Activated CD8-positive, alpha-beta memory T cell treated with anti-CD3 and anti-CD28 coated beads, Interleukin-2, amount 50 U/mL, for 1 hour (primary cell): ENCODE measurements at regions not wholly inside any gene's neighbourhood (a gene's known extent, or its start where the extent isn't known, plus 50 kb on each side); places are given as distances from the start of the nearest gene placed in this dataset.
"Not testable (repeated sequence)": the region's sequence is repeated elsewhere in the genome, so short reads cannot be mapped to it uniquely, and the experiment has no call there.

Experiments
- DNase-seq: peaks from one replicate; pipeline ENCODE4 v3.0.0-alpha.2; 2020; ENCODE audit errors: extremely low read depth

DNA sequence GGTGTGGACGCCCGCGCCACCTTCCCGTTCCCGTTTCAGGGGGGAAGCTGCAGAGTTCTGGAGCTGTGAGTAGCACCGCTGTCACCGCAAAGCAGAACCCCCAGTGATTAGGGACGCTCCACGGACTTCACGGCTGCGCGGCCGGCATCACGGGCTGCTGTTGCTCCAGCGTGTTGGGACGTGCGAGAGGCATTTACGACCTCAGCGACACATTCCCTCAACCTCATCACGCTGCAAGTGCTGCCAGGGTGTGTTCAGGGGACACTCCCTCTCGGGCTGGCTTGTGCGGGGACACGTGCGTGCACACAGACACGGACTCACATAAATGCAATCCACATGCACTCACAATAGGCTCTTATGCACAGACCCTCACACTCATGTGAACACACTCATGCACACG is 187.9 kb downstream of the NPIPB11 start:
- DNase-seq, result not testable (repeated sequence)

DNA sequence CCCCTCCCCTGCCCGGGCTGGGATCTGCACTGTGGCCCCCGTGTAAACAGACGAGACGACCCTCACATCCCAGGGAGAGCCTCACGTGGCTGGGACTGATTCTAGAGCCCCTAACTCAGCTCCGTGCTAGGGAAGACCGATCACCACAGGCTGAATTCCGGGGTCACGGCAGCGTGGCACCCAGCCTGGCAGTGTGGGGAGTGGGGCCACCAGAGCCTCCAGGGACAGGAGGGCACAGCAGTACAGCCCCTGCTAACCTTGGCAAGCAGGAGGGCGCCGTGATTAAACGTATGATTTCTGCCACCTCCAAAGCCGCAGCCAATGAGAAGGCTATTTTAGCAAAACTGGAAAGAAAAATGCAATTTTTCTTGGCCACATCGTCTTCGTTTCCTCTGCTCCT is 188.3 kb downstream of the NPIPB11 start:
- DNase-seq, result not testable (repeated sequence)

DNA sequence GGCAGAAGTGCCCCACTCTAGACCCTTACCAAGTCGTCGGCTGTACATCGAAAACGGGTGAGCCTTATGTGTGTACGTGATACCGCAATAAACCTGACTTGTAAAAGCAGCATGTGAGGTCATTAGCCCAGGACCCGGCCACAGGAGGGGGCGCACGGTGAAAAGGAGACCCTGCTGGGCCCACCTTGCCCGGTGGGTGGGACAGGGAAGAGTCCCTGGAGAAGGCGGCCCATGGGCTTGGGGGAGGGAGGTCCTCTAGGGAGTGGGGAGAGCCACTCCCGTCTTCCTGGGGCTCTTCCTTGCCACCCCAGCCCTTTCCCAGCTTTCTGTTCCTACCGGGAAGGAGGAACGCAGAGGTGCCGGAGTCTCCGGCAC is 188.8 kb downstream of the NPIPB11 start:
- DNase-seq, result not testable (repeated sequence)

DNA sequence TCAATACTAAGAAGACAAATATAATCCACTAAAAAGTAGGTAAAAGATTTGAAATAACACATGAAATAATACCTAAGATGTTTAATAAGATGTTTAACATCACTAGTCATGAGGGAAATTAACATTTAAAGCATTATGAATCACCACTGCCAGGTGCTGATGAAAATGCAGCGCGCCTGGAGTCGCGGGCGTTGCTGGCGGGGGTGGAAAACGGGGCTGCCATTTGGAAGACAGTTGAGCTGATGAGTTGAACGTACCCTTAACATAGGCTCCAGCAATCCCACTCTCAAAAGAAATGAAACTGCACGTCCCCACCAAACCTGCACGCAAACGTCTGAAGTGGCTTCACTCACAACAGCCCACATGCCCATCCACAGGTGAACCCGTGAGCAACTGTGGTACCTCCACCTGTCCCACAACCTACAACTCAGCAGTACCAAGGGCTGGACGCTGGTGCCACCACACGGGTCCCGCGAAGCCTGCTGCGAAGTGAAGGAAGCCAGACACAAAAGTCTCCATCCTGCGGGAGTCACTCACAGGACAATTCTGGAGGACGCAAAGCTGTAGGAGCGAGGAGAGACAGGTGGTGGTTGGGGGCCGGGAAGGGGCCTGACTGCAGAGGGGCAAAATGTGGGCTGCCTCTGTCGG is 189.3 kb downstream of the NPIPB11 start:
- DNase-seq, result not testable (repeated sequence)

DNA sequence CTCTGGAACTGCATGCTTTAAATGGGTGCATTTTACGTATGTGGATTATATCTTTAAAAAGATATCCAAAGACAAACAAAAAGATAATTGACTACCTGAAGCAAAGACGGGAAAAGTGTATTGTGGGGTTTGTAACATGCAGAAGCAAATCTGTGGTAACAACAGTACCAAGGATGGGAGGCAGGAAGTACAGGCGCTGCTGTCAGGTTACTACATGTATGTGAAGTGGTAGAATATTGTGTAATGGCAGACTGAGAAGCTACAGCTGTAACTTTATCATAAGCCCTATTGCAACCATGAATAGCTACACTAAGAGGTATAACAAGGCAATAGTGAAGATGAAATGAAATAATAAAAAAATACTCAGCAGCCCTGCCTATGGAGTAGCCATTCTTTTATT is 192.7 kb downstream of the NPIPB11 start:
- not testable (repeated sequence) for DNase-seq

DNA sequence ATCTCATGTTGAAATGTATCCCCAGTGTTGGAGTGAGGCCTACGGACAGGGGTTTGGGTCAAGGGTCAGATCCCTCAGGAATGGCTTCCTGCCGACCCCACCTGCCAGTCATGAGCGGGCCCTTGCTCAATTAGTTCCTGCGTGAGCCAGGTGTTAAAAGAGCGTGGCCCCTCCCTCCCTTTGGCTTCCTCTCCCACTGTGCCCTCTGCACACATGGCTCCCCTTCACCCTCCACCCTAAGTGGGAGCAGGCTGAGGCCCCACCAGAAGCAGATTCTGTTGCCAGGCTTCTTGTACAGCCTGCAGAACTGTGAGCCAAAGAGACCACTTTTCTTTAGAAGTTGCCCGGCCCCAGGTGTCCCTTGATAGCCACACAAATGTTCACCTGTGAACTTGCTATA is 193.3 kb downstream of the NPIPB11 start:
- DNase-seq, result not testable (repeated sequence)

DNA sequence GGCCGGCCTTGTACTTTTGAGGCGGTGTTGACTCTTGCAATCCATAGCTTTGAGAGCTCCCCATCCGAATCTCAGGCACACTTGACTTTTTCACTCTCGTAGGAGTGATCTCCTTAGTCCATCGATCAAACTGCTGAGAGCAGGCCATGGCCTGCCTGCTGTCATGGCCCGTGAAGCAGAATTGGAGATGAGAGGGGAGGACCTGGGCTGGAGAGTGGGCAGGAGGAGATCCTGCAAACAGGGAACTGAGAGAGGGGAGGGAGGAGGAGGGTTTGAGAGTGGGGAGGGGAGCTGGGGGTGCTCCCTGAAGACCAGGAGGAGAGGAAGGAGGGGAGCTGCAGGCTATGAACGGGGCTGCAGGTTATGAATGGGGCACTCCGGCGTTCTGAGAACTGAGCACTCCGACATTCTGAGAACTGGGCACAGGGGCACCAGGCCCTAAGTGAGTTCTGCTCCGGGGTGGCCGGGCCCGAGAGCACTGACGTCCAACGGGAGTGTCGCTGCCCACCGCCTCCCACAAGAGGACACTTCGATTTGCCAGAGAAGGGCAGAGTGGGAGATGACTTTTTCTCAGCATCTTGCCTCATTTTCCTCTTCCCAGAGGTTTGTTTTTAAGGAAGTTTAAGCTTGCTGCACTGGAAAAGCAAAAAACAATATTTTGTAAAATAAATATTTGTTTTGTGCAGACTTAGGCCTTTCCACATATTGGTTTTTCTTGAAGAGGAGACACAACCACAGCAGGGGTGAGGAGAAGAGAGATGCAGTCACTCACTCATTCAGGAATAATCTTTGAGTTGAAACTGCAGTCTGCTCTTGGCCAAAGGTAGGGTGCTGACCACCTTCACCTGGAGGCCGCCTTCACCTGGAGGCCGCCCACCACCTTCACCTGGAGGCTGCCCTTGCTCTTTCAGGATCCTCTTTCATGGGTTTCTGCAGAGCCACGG is 194.2 kb downstream of the NPIPB11 start:
- not testable (repeated sequence) for DNase-seq

DNA sequence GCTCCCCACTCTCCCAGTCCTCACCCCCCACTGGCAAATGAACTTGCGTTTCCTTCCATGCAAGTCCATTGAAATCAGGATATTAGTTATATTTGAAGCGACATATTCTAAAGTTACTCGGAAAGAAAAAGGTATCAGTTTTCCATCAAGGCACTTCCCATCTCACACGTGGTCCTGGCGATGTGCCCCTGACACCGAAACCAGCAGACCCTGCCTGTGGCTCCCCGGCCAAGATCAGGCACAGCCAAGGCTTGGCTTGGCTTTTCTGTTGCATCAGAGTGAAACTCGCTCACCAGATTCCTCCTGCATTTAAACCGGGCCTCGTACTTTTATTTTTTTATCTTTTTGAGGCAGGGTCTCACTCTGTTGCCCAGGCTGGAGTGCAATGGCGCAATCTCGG is 195.1 kb downstream of the NPIPB11 start:
- not testable (repeated sequence) for DNase-seq

DNA sequence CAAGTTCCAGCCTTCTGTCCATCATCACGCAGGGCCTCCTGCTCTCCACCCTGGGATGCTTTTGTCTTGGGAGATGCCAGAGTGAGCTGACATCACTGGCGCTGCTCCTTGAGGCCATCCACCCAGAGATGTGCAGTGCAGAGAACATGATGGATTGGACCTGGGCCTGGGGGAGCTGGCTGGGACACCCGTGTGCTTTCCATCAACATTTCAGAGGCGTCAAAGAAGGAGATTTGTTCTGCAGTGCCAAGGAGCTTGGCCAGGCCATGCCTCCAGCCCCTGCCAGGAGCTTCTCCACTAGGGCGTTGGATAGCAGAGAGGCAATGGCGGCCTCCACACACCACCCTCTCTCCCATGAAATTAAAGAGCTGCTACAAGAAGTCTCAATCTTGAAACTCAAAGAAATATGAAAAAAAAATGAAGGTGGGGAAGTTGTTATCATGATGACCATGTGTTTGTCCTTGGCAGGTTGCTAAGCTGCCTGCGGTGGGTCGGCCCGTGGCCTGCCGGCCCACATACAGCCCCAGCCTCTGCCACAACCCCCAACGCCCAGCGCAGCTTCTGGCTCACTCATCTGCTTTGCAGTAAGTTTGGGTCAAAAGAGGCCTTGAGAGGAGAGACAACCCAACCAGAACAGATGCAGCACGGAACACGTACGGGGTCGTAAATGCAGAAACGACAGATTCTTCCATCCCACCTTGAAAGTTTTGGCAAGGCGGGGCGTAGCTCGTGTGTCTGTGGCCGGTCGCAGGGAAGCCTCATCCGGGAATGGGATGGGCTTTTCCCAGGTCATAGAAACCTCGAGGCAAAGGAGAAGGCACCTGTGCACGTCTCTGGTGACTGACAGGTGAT is 196.0 kb downstream of the NPIPB11 start:
- DNase-seq, result not testable (repeated sequence)

DNA sequence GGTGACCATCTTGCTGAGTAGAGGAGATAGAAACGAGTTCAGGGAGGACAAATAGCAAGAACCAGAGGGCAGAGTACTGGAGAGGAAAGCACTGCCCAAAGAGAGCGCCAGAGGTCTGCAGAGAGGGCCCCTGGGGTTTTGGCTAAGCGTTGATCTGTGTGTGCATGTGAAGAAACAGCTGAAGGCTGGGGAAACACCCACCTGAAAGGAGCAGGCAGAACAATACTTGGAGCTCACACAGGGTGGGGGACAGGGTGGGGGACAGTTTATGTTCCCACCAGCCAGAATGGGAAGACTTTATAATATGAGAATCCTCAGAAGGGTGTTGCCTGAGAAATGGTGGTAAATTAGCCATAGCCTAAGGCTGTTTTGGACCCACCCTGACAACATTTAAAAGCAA is 200.4 kb downstream of the NPIPB11 start:
- not testable (repeated sequence) for DNase-seq

DNA sequence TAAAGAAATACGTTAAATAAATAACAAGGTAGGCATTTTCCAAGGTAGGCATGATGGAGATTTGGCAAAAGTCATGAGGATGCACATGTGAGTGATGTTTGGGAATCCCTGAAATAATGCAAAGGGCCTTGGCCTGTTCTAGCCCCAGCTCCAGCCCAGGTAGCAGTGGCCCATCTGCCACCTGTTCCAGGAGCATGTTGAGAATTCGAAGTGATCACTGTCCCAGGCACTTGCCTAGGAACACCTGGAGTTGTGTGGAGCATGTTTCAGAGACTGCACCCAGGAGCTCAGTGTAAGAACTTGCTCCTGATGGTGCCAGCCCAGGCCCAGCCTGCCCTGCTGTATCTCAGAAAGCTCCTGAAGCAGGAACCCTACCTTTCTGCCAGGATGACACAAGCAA is 201.4 kb downstream of the NPIPB11 start:
- not testable (repeated sequence) for DNase-seq

DNA sequence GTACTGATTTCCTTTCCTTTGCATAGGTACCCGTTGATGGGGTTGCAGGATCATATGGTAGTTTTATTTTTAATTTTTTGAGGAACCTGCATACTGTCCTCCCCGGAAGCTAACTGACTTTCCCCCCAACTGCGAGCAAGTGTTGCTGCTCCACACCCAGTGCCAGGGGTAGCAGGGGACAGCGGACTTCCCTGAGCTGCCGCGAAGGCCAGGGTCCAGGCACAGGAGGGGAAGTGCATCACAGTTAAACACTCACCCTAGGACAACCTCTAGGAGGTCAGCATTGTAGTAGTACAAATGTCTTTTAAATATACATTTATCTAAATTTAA is 201.7 kb downstream of the NPIPB11 start:
- DNase-seq, result no peak

DNA sequence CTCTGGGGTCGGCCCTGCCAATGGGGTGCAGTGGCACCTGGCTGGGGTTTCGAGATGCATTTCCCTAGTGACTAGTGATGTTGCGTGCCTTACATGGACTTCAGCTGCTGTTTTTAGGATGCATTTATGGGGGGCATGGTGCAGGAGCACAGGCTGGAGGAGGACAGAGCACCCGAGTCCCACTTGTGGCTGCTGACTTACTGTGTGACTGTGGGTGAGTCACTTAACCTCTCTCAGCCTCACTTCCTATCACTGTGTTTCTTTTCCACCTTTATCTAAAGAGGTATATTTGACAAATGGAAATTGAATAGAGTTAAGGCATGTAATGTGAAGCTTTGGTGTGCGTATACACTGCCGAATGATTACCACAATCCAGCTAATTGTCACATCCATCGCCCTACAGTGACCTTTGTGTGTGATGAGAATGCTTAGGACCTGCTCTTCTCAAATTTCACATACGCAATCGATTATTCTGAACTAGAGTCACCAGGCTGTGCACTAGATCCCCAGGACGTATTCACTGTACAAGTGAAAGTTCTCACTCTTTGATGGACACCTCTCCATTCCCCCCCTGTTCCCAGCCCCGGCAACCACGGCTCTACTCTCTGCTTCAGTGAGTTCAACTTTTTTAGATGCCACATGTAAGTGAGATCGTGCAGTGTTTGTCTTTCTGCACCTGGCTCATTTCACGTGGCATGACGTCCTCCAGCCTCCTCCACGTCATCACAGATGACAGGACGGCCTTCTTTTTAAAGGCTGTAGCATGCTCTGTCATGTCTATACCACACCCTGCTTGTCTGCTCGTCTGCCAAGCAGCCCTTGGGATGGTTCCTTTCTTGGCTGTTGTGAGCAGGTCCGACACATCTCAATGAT is 202.3 kb downstream of the NPIPB11 start:
- not testable (repeated sequence) for DNase-seq

DNA sequence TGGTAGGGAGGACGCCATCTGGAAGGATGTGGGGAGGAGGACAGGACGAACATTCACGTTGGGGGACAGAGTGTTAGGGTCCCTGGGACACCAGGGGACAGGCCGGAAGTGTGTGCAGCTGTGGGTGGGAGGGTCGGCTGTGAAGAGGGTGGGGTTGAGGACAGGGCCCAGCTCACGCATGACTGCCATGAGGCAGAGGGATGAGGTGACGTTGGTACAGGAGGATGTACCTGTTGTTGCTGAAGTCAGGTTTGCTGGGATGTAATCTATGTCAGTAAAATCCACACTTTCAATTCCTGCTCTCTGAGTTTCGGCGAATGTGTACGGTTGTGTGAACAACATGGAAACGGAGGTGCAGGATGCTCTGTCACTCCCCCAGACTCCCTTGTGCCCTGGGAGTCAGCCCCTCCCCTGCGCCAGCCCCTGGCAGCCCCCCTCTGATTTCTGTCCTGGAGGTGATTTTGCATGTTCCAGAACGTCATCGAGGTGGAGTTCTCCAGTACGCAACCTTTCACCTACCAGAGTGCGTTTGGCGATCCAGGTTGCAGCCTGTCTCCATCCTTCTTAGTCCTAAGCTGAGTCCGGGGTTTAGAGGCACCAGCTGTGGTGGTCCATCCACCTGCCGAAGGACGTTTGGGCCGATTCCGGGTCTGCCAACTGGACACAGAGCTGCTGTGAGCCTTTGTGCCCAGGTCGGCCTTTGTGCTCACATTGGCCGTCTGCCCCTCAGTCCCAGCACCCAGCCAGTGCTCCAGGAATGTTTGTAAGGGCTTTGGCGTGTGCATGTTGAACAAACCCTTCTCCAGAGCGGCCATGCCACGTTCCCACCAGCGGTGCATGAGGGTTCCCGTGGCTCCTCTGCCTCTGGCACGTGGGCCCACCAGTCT is 203.2 kb downstream of the NPIPB11 start:
- DNase-seq, result not testable (repeated sequence)

DNA sequence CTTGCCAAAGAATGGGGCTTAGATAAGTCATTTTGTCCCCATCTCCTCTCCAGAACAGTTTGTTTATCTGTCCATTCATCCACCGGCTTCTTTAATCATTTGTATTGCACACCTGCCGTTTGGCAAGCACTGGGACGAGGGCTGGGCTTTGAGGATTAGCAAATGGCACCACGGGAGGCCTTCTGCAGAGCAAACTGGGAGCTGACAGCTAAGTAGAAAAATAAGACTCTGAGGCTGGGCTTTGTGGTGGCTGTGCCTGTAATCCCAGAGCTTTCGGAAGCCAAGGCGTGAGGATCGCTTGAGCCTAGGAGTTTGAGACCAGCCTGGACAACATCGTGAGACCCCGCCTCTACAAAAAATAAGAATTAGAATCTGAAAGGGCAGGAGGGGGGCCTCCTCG is 203.9 kb downstream of the NPIPB11 start:
- DNase-seq, result not testable (repeated sequence)

DNA sequence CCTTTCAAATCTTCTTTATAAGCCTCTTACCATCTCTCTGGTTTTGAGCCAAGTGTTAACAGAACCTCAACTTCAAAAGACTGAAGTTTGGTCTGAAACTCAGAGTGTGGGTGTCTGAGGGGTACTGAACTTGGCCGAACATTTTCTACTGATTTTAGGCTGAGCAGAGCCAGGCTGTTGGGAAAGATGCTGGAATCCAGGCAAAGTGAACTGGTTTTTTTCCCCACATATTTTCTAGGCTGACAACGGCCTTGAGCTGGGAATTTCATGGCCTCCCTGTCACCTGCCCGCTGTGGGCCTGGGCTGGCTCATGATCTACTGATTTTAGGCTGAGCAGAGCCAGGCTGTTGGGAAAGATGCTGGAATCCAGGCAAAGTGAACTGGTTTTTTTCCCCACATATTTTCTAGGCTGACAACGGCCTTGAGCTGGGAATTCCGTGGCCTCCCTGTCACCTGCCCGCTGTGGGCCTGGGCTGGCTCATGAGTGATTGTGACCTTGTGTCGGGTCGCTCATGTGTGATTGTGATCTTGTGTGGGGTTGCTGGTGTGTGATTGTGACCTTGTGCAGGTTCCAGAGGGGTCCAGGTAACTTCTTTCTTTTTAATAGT is 204.4 kb downstream of the NPIPB11 start:
- not testable (repeated sequence) for DNase-seq

DNA sequence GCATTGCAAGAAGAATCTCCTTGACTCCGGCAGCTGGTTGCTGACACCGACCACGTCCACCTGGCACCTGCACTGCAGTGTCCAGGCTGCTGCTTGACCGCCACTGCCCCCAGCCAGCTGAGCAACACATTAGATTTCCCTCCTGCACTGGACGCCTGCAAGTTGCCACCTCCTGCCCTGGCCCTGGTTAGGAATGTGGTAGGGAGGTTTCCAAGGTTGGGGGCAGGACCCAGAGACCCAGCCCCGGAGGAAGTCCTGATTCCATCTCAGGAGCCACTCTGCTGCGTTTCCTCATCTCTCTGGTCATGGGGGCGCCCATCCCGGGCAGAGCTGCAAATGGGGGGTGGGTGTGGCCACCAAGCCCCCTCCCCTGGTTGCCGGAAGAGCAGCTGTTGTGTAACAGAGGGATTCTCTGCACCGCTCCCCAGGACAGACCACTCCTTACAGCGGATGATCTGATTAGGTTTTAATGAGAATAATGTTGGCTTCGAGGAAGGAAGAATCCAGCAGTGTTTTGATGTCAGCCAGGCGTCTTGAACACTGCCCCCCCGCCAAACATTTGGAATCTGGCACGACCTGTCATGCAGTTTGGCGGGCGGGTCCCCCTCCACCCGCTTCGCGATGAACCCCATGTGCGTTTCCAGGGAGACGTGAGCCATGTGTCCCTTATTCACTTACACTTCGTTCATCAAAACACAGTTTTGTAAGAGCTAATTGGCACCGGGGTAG is 205.1 kb downstream of the NPIPB11 start:
- not testable (repeated sequence) for DNase-seq

DNA sequence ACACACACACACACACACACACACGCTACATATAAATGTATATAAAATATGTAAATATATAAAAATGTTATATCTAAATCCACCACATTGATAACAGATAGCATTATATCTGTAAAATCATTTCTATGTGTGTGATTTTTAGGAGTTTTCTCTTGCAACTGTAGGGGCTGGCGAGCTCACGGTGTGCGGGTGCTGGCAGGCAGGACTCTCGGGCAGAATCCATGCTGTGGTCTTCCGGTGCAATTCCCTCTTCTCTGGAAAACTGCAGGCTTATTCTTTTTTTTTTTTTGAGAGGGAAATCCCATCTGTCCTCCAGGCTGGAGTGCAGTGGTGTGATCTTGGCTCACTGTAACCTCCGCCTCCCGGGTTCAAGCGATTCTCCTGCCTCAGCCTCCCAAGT is 205.8 kb downstream of the NPIPB11 start:
- DNase-seq, result not testable (repeated sequence)

DNA sequence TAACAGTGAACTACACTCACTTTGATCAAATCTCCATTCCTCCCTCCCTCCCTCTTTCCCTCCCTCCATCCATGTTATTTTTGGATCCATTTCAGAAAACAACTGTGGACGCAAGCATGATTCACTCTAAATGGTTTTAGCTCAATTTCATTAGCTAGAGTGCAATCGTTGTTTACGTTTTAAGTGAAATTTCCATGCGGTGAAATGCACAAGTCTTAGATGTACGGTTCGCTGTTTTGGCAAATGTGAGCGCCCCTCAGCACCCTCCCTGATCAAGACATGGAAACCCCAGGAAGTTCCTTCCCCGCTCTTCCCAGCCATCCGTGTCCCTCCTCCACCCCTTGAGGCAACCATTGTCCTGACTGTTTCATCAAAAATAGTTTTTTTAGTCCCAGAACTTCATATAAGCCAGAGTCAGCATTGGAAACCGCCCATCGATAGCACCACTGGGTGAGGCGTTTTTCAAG is 206.3 kb downstream of the NPIPB11 start:
- DNase-seq, result not testable (repeated sequence)
